Suprapubic skin (tissue), 4 donors: ENCODE measurements at regions not wholly inside any gene's neighbourhood (a gene's known extent, or its start where the extent isn't known, plus 50 kb on each side); places are given as distances from the start of the nearest gene placed in this dataset.

Experiments
- CTCF ChIP-seq, 2 donors: fragments of 200-600 bp in 1 of 2; fragments of 450-650 bp in 1 of 2; sonication (generic) in 1 of 2; IDR thresholded peaks; one replicate each; pipeline ENCODE4 v1.5.1; 2016 to 2019; ENCODE audit warnings: antibody characterized with exemption in 2 of 2, mild to moderate bottlenecking in 1 of 2, moderate library complexity in 1 of 2
- POLR2A ChIP-seq, 2 donors: fragments of 450-650 bp; IDR thresholded peaks; one replicate each; pipeline ENCODE4 v1.6.1; 2017; ENCODE audit warnings: antibody characterized with exemption in 2 of 2, mild to moderate bottlenecking in 2 of 2, moderate library complexity in 2 of 2
- POLR2AphosphoS5 ChIP-seq, 3 donors: sonication (generic); formaldehyde crosslinking; IDR thresholded peaks; one replicate each; pipeline ENCODE4 v1.6.1; 2017; ENCODE audit warnings: antibody characterized with exemption in 3 of 3

- TF ChIP-seq POLR2AphosphoS5 (IDR thresholded peaks at IDR 0.05) = no peak
- no peak for TF ChIP-seq CTCF (IDR thresholded peaks at IDR 0.05)
- no peak for TF ChIP-seq POLR2A (IDR thresholded peaks at IDR 0.05)
Measured at GRCh38 chr13:88005188-88005587, 334.0 kb downstream of the SLITRK5 start.
